NCI-H82 treated with DMSO at 0.1 percent for 48 hours (cell line): ENCODE measurements at regions not wholly inside any gene's neighbourhood (a gene's known extent, or its start where the extent isn't known, plus 50 kb on each side); places are given as distances from the start of the nearest gene placed in this dataset.
"Not testable (repeated sequence)": the region's sequence is repeated elsewhere in the genome, so short reads cannot be mapped to it uniquely, and the experiment has no call there.

ENCODE experiments used
- DNase-seq: peaks from one replicate; lab custom pipeline; 2025; ENCODE audit not compliant: unreplicated experiment; lab: John Stamatoyannopoulos, UW

GRCh38 chr20:7748624-7749023 is 191.6 kb downstream of the HAO1 start:
- no peak for DNase-seq

- DNase-seq = no peak
Measured at GRCh38 chr20:7754102-7754501, 186.2 kb downstream of the HAO1 start.

- DNase-seq = no peak
Measured at GRCh38 chr20:7758406-7758805, 181.9 kb downstream of the HAO1 start.

GRCh38 chr20:7760247-7761031 is 179.8 kb downstream of the HAO1 start:
- no peak for DNase-seq

- DNase-seq = no peak
Measured at GRCh38 chr20:7765221-7765620, 175.0 kb downstream of the HAO1 start.

DNA sequence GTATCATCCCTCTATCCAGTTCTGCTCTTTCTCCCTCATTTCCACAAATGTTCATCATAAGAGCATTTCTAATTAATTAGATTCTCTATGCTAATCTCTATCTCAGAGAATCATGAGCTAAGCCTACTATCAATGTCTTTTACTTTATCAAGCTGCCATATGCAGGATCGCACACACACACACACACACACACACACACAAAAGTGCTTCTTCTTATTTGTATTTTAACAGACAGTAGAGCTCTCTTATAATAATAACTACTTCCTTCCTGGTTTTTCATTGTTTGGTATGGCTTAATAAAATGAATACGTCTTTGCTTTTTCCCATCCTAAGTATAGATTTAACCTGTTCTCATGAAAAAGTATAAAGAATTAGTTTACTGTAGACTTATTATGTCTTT is 170.2 kb downstream of the HAO1 start:
- no peak for DNase-seq

GRCh38 chr20:7770578-7770977 is 169.7 kb downstream of the HAO1 start:
- no peak for DNase-seq

GRCh38 chr20:7772371-7772770 is 167.9 kb downstream of the HAO1 start:
- DNase-seq = no peak

DNA sequence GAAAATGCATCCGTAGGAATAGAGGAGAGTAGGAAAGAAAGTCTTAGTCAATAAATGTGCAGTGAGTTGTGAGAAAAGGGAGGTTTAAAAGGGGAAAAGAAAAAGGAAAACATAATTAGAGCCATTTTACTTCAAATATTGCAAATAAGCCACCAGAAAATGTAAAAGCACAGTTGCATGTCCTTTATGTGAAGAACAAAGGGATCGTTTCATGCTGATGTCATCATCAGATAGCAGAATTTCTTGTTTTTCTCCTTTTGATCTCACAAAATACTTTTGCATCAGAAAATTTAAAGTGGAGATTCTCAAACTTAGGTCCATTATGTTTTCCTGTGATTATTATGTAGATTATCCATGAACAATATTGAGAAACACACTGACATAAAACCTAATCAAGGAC is 166.7 kb downstream of the HAO1 start:
- DNase-seq = no peak

DNA sequence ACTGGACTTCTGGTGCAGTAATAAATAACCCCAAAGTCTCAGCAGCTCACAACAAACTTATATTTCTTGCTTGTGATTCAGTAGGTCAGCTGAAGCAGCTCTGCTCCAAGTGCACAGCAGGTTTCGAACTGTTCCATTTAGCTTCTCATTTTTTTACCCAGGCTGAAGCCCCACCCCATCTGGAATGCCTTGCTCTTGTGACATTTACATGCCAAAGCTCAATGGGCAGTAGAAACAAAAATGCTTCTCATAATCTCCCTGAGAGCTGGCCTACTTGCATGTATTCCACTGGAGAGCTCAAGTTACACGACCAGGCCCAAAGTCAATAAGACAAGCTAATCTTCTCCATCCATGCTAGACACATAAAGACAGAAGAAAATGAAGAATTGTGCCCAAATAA is 165.2 kb downstream of the HAO1 start:
- no peak for DNase-seq

GRCh38 chr20:7776148-7776547 is 164.1 kb downstream of the HAO1 start:
- DNase-seq = no peak

DNA sequence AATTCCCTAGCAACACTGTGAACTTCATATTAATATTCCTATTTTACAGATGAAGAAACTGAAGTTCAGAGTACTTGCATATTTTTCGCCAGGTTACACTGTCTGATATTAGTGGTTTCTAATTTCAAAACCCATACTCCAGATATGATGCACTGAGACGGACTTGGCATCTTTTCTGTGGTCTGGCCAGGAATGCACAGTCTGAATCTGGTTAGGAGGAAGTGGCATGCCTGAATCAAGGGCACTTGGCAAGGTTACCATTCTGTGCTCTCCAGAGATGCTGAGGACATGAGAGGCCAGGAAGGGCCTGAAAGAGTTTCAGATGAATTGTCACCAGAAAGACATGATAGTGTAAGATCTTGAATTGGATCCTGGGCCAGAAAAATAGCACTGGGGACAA is 150.1 kb downstream of the HAO1 start:
- DNase-seq = no peak

GRCh38 chr20:7792150-7792869 is 147.9 kb downstream of the HAO1 start:
- no peak for DNase-seq

DNA sequence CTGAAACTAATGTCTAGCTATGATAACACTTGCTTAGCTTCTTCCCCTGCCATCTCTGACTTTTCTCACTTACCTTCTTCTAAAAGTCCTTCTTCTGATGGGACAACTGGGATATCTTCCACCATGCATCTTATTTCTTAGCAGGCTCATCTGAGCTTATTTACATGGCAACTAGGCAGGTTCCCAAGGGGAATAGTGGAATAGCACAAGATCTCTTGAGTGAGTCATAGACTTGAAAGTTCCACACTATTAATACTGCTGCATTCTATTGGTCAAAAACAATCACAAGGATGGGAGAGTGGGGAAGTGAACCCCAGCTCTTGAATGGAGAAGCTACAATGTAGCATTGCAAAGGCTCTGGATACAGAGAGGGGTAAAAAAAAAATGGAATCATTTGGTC is 142.1 kb downstream of the HAO1 start:
- DNase-seq = no peak

GRCh38 chr20:7799862-7800261 is 140.4 kb downstream of the HAO1 start:
- no peak for DNase-seq

DNA sequence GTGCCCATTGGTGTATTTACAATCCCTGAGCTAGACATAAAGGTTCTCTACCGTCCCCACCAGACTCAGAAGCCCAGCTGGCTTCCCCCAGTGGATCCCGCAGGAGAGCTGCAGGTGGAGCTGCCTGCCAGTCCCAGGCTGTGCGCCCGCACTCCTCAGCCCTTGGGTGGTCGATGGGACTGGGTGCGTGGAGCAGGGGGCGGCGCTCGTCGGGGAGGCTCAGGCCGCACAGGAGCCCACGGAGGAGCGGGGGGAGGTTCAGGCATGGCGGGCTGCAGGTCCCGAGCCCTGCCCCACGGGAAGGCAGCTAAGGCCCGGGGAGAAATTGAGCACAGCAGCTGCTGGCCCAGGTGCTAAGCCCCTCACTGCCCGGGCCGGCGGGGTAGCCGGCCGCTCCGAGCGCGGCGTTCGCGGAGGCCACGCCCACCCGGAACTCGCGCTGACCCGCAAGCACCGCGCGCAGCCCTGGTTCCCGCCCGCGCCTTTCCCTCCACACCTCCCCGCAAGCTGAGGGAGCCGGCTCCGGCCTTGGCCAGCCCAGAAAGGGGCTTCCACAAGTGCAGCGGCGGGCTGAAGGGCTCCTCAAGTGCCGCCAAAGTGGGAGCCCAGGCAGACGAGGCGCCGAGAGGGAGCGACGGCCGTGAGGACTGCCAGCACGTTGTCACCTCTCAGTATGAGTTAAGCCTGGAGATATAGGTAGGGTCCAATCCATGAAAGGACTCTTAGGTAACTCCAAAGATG is 136.7 kb downstream of the HAO1 start:
- not testable (repeated sequence) for DNase-seq

- DNase-seq = no peak
Measured at GRCh38 chr20:7806831-7807230, 133.4 kb downstream of the HAO1 start.

DNA sequence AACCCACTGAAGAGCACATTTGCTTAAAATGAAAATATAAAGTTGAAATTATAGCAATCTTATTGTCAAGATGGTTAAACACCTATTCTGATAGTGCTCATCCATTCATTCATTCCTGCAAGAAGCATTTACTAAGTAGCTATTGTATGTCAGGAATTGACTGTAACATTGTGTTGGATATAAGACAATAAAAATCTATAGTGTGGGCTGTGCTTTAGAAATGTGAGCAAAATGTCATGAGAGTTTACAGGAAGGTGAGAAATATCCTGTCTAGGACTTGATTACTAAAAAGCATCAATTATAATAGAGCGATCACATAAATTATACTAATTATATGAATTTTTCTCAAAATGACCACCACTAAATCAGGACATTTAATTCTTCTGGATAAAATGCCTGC is 123.0 kb downstream of the HAO1 start:
- DNase-seq = no peak

GRCh38 chr20:7818477-7818876 is 121.8 kb downstream of the HAO1 start:
- no peak for DNase-seq

DNA sequence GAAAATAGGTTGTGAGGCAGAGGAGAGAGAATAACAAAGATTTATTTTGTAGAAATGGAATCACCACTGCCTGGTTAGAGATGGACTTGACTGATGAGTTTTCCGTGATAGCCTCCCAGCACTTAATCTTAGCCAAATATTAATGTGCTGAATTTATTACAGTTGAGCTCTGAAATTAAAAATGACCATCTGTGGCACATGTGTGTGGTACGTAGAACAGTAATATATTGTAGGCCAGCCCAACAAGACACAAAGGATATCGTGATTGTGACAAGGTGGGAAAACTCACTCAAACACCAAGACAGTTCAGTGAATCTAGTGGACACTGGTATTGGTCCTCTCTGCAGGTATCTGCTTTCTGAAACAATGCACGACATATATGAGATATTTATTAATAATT is 119.4 kb downstream of the HAO1 start:
- DNase-seq = no peak

GRCh38 chr20:7822772-7823171 is 117.5 kb downstream of the HAO1 start:
- no peak for DNase-seq

- DNase-seq = no peak
Measured at GRCh38 chr20:7828437-7828836, 111.8 kb downstream of the HAO1 start.
